Vagina (tissue), 2 donors: ENCODE measurements at regions not wholly inside any gene's neighbourhood (a gene's known extent, or its start where the extent isn't known, plus 50 kb on each side); places are given as distances from the start of the nearest gene placed in this dataset.

Experiments used
- DNase-seq, 2 donors: peaks; one replicate each; pipeline ENCODE4 v3.0.0-alpha.2; 2017; ENCODE audit errors: extremely low spot score in 2 of 2
- H3K27ac ChIP-seq: fragments of 200-600 bp; sonication (generic); one replicate; pipeline ENCODE4 v1.5.1; 2019
- H3K27me3 ChIP-seq: fragments of 200-600 bp; sonication (generic); one replicate; pipeline ENCODE4 v1.5.1; 2019
- H3K36me3 ChIP-seq, 2 donors: fragments of 200-600 bp; sonication (generic); one replicate each; pipeline ENCODE4 v1.5.1; 2017 to 2019
- H3K4me1 ChIP-seq: fragments of 200-600 bp; sonication (generic); one replicate; pipeline ENCODE4 v1.5.1; 2019
- H3K4me3 ChIP-seq, 2 donors: fragments of 200-600 bp; sonication (generic); 1 replicate in 1 of 2; 2 replicates in 1 of 2; pipeline ENCODE4 v1.5.1; 2016 to 2019
- H3K9me3 ChIP-seq: fragments of 200-600 bp; sonication (generic); one replicate; pipeline ENCODE4 v1.5.1; 2019
- POLR2A ChIP-seq, 2 donors: fragments of 450-650 bp; IDR thresholded peaks; one replicate each; pipeline ENCODE4 v1.6.1; 2017; ENCODE audit warnings: antibody characterized with exemption in 2 of 2, mild to moderate bottlenecking in 2 of 2, moderate library complexity in 2 of 2
- POLR2AphosphoS5 ChIP-seq, 2 donors: sonication (generic); formaldehyde crosslinking; IDR thresholded peaks; one replicate each; pipeline ENCODE4 v1.9.0; 2017; ENCODE audit warnings: antibody characterized with exemption in 2 of 2, mild to moderate bottlenecking in 2 of 2, low read depth in 1 of 2; ENCODE audit not compliant: insufficient read depth in 1 of 2
- intact Hi-C: fragments of 100-400 bp; cut with DNase I; formaldehyde crosslinking; loops from one replicate; pipeline ENCODE4 v1.15.1; 2023
- TF ChIP-seq, protein P1 (sequence below), 3 experiments: fragments of 450-650 bp in 2 of 3; fragments of 200-600 bp in 1 of 3; sonication (generic) in 1 of 3; IDR thresholded peaks; one replicate each; pipeline ENCODE4 v1.5.1; 2017 to 2019; ENCODE audit warnings: antibody characterized with exemption in 3 of 3, mild to moderate bottlenecking in 2 of 3, moderate library complexity in 2 of 3

GRCh38 chr3:157922614-157923013, 183.6 kb downstream of the SHOX2 start:
- Histone ChIP-seq H3K36me3 (no peaks in the 10 kb centered on the region), H3K4me3 (no peak overlapping the region), H3K9me3 (no peaks in the 10 kb centered on the region), H3K27ac (no peak overlapping the region), H3K27me3 (no peaks in the 10 kb centered on the region), H3K4me1 (no peaks in the 10 kb centered on the region)
- no peak for DNase-seq
- no peak for TF ChIP-seq POLR2A (IDR thresholded peaks at IDR 0.05)
- TF ChIP-seq, protein P1, sequence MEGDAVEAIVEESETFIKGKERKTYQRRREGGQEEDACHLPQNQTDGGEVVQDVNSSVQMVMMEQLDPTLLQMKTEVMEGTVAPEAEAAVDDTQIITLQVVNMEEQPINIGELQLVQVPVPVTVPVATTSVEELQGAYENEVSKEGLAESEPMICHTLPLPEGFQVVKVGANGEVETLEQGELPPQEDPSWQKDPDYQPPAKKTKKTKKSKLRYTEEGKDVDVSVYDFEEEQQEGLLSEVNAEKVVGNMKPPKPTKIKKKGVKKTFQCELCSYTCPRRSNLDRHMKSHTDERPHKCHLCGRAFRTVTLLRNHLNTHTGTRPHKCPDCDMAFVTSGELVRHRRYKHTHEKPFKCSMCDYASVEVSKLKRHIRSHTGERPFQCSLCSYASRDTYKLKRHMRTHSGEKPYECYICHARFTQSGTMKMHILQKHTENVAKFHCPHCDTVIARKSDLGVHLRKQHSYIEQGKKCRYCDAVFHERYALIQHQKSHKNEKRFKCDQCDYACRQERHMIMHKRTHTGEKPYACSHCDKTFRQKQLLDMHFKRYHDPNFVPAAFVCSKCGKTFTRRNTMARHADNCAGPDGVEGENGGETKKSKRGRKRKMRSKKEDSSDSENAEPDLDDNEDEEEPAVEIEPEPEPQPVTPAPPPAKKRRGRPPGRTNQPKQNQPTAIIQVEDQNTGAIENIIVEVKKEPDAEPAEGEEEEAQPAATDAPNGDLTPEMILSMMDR (IDR thresholded peaks at IDR 0.05): no peak
- no peak for TF ChIP-seq POLR2AphosphoS5 (IDR thresholded peaks at IDR 0.05; ENCODE audit: insufficient read depth in 1 of 2, low read depth in 1 of 2)
- intact Hi-C loops: no loop called here

- Histone ChIP-seq H3K27ac (no peak overlapping the region), H3K9me3 (no peaks in the 10 kb centered on the region), H3K36me3 (no peaks in the 10 kb centered on the region), H3K4me1 (no peaks in the 10 kb centered on the region), H3K4me3 (no peak overlapping the region), H3K27me3 (no peaks in the 10 kb centered on the region)
- DNase-seq: no peak
- no peak for TF ChIP-seq POLR2A (IDR thresholded peaks at IDR 0.05)
- TF ChIP-seq, protein P1 (IDR thresholded peaks at IDR 0.05): no peak
- intact Hi-C loops: no loop called here
Measured at GRCh38 chr3:157921811-157922210, 184.4 kb downstream of the SHOX2 start.

- no peak for DNase-seq
Measured at GRCh38 chr3:157920822-157921700, 185.2 kb downstream of the SHOX2 start.

GRCh38 chr3:157919319-157919887, 186.8 kb downstream of the SHOX2 start:
- Histone ChIP-seq H3K9me3 (no peaks in the 10 kb centered on the region), H3K27me3 (no peaks in the 10 kb centered on the region), H3K4me3 (no peak overlapping the region), H3K4me1 (peaks cover 4% of the 10 kb centered on the region), H3K36me3 (no peaks in the 10 kb centered on the region), H3K27ac (no peak overlapping the region)
- intact Hi-C loops: no loop called here
- TF ChIP-seq POLR2AphosphoS5 (IDR thresholded peaks at IDR 0.05; ENCODE audit: insufficient read depth in 1 of 2, low read depth in 1 of 2) (no peak), POLR2A (IDR thresholded peaks at IDR 0.05) (no peak)
- TF ChIP-seq, protein P1 (IDR thresholded peaks at IDR 0.05): no peak
- DNase-seq: no peak

More at GRCh38 chr3:157920822-157921700, 185.2 kb downstream of the SHOX2 start:
- H3K27me3 ChIP-seq: no peaks in the 10 kb centered on the region
- no peaks in the 10 kb centered on the region for H3K9me3 ChIP-seq
- intact Hi-C loops: no loop called here
- no peak overlapping the region for H3K27ac ChIP-seq
- TF ChIP-seq, protein P1 (IDR thresholded peaks at IDR 0.05): no peak
- TF ChIP-seq POLR2A (IDR thresholded peaks at IDR 0.05): no peak
- no peak for TF ChIP-seq POLR2AphosphoS5 (IDR thresholded peaks at IDR 0.05; ENCODE audit: insufficient read depth in 1 of 2, low read depth in 1 of 2)
- no peaks in the 10 kb centered on the region for H3K36me3 ChIP-seq
- H3K4me3 ChIP-seq: no peak overlapping the region
- no peaks in the 10 kb centered on the region for H3K4me1 ChIP-seq

DNA sequence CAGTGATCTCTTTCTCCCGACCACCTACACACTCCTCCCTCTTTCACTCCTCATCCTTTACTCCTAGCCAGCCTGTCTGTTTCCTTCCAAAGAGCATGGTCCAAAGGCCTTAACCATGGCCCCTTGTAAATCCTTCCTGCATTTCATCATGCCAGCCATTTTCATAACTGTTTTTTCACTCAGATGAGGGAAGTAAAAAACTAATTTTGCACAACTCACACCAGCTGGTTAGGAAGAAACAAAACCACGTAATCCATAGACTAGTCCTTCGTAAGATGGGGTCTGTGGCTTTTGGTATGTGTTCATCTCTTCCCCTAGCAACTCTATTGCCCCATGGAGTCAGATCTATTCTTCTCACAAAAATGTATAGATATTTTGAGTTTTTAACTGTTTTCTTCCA, 187.8 kb downstream of the SHOX2 start:
- TF ChIP-seq POLR2AphosphoS5 (IDR thresholded peaks at IDR 0.05; ENCODE audit: insufficient read depth in 1 of 2, low read depth in 1 of 2) (no peak), POLR2A (IDR thresholded peaks at IDR 0.05) (no peak)
- TF ChIP-seq, protein P1 (IDR thresholded peaks at IDR 0.05): no peak
- Histone ChIP-seq H3K27ac (no peak overlapping the region), H3K4me3 (no peak overlapping the region), H3K36me3 (no peaks in the 10 kb centered on the region), H3K27me3 (no peaks in the 10 kb centered on the region), H3K4me1 (peaks cover 9% of the 10 kb centered on the region), H3K9me3 (no peaks in the 10 kb centered on the region)
- no peak for DNase-seq
- intact Hi-C loops: no loop called here
